ENCODE measurements at regions not wholly inside any gene's neighbourhood (a gene's known extent, or its start where the extent isn't known, plus 50 kb on each side); places are given as distances from the start of the nearest gene placed in this dataset.

DNA sequence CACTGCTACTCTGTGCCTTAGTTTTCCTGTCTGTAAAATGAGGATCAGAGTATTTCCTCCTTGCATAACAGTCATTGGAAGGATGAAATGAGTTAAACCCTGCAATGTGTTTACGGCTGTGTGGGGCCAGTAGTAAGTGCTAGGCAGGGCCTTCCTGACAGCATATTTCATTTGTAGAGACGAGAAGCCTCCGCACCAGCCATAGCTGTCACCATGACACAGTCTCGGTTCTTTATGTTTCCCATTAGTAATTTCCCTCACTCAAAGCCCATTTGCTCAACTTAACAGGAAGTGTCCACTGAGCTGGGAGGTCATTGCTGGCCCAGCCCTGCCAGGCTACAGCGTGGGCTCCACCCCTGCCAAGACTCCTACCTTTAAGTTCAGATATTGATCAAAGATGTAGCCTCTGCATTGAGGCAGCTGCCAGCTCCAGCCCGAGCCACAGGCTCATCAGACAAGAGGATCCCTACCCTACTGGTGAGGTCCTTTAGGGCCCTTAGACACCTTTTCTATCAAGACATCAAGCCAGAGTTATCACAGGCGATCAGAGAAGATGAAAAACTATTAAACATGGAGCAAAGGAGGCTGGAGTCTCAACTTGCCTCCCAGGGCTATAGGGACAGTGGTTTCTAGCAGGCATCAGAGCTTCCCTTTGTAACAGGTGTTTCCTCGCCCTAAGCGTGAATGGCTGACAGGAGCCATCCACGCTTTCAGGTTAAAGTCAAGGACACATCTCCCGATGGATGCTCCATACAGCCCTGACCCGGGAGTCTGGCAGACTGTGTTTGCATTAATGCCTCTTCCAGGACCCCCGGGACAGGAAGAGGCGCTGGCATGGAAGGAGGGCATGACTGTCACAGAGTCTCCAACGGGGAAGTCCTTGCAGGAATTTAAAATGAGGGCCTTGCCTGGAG, 251.7 kb downstream of the NDUFA10 start:
- Histone ChIP-seq H3K4me3 (ENCODE audit: control insufficient read depth in 1 of 7, extremely low read depth in 1 of 7, insufficient read depth in 4 of 7, low read depth in 2 of 7, low read length in 6 of 7) (no peak overlapping the region), H3K36me3 (ENCODE audit: control insufficient read depth in 4 of 4, insufficient read depth in 4 of 4, low read length in 3 of 4) (no peaks in the 10 kb centered on the region), H3K27me3 (replicated peaks in 2 of 5; ENCODE audit: control insufficient read depth in 4 of 5, insufficient read depth in 5 of 5, low read length in 4 of 5) (peaks cover 0 to 9% (median 4%) of the 10 kb centered on the region in 5 experiments), H3K27ac (ENCODE audit: insufficient read depth in 1 of 2, low read depth in 1 of 2, low read length in 2 of 2, poor library complexity in 1 of 2, severe bottlenecking in 2 of 2) (no peak overlapping the region), H3K9me3 (ENCODE audit: control extremely low read depth in 1 of 5, control insufficient read depth in 4 of 5, insufficient read depth in 2 of 5, low read depth in 1 of 5, low read length in 4 of 5) (peaks cover 0 to 9% (median 4%) of the 10 kb centered on the region in 5 experiments), H3K4me1 (ENCODE audit: control extremely low read depth in 1 of 4, control insufficient read depth in 4 of 4, insufficient read depth in 4 of 4, low read length in 3 of 4) (peaks cover 2 to 20% (median 10%) of the 10 kb centered on the region in 4 experiments)
- ChIA-PET POLR2A (no interaction called here), CTCF (interaction anchor here (1.0 kb wide), 1 partner anchor 10 kb away, joined by 3 read pairs; no protein-coding TSS in a partner anchor)
- 85% methylated on average over 14 of the region's 15 CpGs for WGBS (ENCODE audit: insufficient coverage)
- no peak for DNase-seq

DNA sequence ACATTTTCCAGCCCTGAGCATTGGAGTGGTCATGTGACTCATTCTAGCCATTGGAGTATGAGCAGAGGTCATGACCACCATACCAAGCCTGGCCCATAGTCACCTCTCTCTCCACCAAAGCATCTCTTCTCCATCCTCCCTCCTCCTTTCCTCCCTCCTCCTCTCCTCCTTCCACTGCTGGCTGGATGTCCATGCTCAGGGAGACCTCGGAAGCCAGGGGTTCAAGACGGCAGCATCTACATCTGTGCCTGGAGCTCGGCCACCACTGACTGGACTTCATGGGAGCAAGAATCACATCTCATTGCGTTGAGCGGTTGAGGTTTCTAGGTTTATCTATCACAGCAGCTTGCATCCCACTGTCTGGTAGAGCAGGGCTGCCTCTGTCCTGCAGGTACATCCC, 252.4 kb downstream of the NDUFA10 start:
- POLR2A ChIA-PET = no interaction called here
- peaks cover 2 to 23% (median 10%) of the 10 kb centered on the region in 4 experiments for H3K4me1 ChIP-seq (ENCODE audit: control extremely low read depth in 1 of 4, control insufficient read depth in 4 of 4, insufficient read depth in 4 of 4, low read length in 3 of 4)
- no peak for DNase-seq
- WGBS (ENCODE audit: insufficient coverage) = 88% methylated on average over 5 of the region's 5 CpGs
- no peaks in the 10 kb centered on the region for H3K36me3 ChIP-seq (ENCODE audit: control insufficient read depth in 4 of 4, insufficient read depth in 4 of 4, low read length in 3 of 4)
- H3K9me3 ChIP-seq (ENCODE audit: control extremely low read depth in 1 of 5, control insufficient read depth in 4 of 5, insufficient read depth in 2 of 5, low read depth in 1 of 5, low read length in 4 of 5) = peaks cover 0 to 9% (median 4%) of the 10 kb centered on the region in 5 experiments
- H3K4me3 ChIP-seq (ENCODE audit: control insufficient read depth in 1 of 7, extremely low read depth in 1 of 7, insufficient read depth in 4 of 7, low read depth in 2 of 7, low read length in 6 of 7) = no peak overlapping the region
- peaks cover 0 to 9% (median 4%) of the 10 kb centered on the region in 5 experiments for H3K27me3 ChIP-seq (replicated peaks in 2 of 5; ENCODE audit: control insufficient read depth in 4 of 5, insufficient read depth in 5 of 5, low read length in 4 of 5)
- CTCF ChIA-PET = no interaction called here
- H3K27ac ChIP-seq (ENCODE audit: insufficient read depth in 1 of 2, low read depth in 1 of 2, low read length in 2 of 2, poor library complexity in 1 of 2, severe bottlenecking in 2 of 2) = no peak overlapping the region

DNA sequence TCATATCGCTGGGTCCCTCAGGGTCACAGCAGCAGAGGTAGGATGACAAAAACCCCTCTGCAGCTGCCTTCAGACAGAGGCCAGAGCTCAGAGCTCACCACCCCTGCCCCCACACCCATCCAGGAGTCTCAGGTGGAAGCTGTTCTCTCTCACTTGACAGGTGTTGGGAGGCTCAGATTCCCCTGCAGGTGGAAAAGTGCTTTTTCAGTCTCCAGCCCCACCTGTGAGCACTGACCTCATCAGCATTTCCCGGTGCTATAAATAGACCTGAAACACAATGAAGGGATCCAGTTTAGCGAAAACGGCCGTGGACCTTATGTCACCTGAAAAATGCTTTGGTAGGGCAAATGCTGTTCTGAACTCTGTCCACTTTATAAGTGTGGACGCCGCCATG, 254.9 kb downstream of the NDUFA10 start:
- no peak for DNase-seq
- peaks cover 2 to 23% (median 10%) of the 10 kb centered on the region in 4 experiments for H3K4me1 ChIP-seq (ENCODE audit: control extremely low read depth in 1 of 4, control insufficient read depth in 4 of 4, insufficient read depth in 4 of 4, low read length in 3 of 4)
- no peak overlapping the region for H3K27ac ChIP-seq (ENCODE audit: insufficient read depth in 1 of 2, low read depth in 1 of 2, low read length in 2 of 2, poor library complexity in 1 of 2, severe bottlenecking in 2 of 2)
- peaks cover 0 to 6% (median 0%) of the 10 kb centered on the region in 5 experiments for H3K27me3 ChIP-seq (replicated peaks in 2 of 5; ENCODE audit: control insufficient read depth in 4 of 5, insufficient read depth in 5 of 5, low read length in 4 of 5)
- H3K4me3 ChIP-seq (ENCODE audit: control insufficient read depth in 1 of 7, extremely low read depth in 1 of 7, insufficient read depth in 4 of 7, low read depth in 2 of 7, low read length in 6 of 7) = no peak overlapping the region
- POLR2A ChIA-PET = no interaction called here
- H3K36me3 ChIP-seq (ENCODE audit: control insufficient read depth in 4 of 4, insufficient read depth in 4 of 4, low read length in 3 of 4) = no peaks in the 10 kb centered on the region
- peaks cover 0 to 9% (median 4%) of the 10 kb centered on the region in 5 experiments for H3K9me3 ChIP-seq (ENCODE audit: control extremely low read depth in 1 of 5, control insufficient read depth in 4 of 5, insufficient read depth in 2 of 5, low read depth in 1 of 5, low read length in 4 of 5)
- 98% methylated on average over 6 of the region's 7 CpGs for WGBS (ENCODE audit: insufficient coverage)
- CTCF ChIA-PET = no interaction called here

DNA sequence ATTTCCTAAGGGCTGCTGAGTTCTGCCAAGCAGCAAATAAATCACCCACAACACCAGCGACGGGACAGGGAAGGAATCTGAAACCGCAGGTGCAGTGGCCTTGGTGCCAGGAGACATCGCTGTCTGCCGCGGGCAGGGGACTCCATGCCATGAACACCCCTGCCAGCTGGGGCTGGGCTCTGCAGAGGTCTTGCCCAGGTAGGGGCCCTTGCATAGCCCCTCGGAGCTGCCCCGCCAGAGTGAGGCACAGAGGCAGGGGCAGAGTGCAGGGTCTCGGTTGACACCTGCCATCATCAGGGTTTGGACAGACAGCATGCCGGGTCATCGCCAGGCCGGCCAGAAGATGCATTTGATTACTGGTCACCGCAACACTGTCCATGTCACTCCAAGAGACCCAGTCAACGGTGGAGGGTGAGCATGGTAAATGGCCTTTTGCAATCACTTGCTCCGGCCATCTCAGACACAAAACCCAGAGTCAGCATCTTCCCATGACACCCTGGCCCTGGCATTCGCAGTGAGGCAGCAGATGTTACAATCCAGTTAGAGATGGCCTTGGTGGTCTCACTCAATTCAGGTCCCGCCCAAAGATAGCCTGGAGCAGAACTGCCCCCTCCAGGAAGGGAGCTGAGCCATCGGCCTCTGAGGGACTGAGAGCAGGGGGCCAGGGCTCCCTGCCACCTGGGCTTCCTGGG, 255.4 kb downstream of the NDUFA10 start:
- CTCF ChIA-PET = no interaction called here

DNA sequence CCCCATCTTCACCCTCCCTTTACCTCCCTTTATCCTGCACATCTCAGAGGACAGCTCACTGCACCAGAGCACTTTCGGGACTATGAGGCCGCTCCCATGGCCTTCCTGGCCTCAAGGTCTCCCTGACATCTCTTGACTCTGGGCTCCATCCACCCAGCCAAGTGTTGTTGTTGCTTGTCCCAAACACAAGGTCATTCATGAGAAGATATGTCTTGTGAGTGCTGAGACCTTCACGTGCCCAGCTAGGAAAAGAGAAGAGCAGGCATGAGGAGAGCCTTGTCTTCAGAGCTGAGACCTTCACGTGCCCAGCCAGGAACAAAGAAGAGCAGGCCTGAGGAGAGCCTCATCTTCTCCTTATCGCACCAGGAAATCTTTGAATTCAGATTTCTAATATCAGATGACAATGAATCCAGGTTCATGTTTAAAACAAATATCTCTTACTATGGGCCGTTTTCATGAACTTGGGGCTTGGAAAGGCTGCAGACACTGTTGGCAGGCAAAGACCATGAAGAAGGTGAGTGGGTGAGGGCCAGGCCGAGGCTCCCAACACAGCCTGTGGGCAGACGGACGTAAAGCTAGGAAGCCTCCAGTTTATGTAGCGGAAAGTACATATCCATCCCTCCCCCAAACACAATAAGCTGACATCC, 256.1 kb downstream of the NDUFA10 start:
- no peaks in the 10 kb centered on the region for H3K36me3 ChIP-seq (ENCODE audit: control insufficient read depth in 4 of 4, insufficient read depth in 4 of 4, low read length in 3 of 4)
- POLR2A ChIA-PET = no interaction called here
- H3K27me3 ChIP-seq (replicated peaks in 2 of 5; ENCODE audit: control insufficient read depth in 4 of 5, insufficient read depth in 5 of 5, low read length in 4 of 5) = peaks cover 0 to under 1% (median 0%) of the 10 kb centered on the region in 5 experiments
- peaks cover 0 to 9% (median 4%) of the 10 kb centered on the region in 5 experiments for H3K9me3 ChIP-seq (ENCODE audit: control extremely low read depth in 1 of 5, control insufficient read depth in 4 of 5, insufficient read depth in 2 of 5, low read depth in 1 of 5, low read length in 4 of 5)
- CTCF ChIA-PET = no interaction called here
- no peak for DNase-seq
- H3K4me3 ChIP-seq (ENCODE audit: control insufficient read depth in 1 of 7, extremely low read depth in 1 of 7, insufficient read depth in 4 of 7, low read depth in 2 of 7, low read length in 6 of 7) = peak overlapping the region in 1 of 7 experiments; percentile 13
- H3K4me1 ChIP-seq (ENCODE audit: control extremely low read depth in 1 of 4, control insufficient read depth in 4 of 4, insufficient read depth in 4 of 4, low read length in 3 of 4) = peaks cover 2 to 23% (median 10%) of the 10 kb centered on the region in 4 experiments
- 32% methylated on average over 5 of the region's 10 CpGs for WGBS (ENCODE audit: insufficient coverage)
- no peak overlapping the region for H3K27ac ChIP-seq (ENCODE audit: insufficient read depth in 1 of 2, low read depth in 1 of 2, low read length in 2 of 2, poor library complexity in 1 of 2, severe bottlenecking in 2 of 2)

More for the DNA sequence above, 255.4 kb downstream of the NDUFA10 start:
- POLR2A ChIA-PET = no interaction called here
- H3K36me3 ChIP-seq (ENCODE audit: control insufficient read depth in 4 of 4, insufficient read depth in 4 of 4, low read length in 3 of 4) = no peaks in the 10 kb centered on the region
- H3K9me3 ChIP-seq (ENCODE audit: control extremely low read depth in 1 of 5, control insufficient read depth in 4 of 5, insufficient read depth in 2 of 5, low read depth in 1 of 5, low read length in 4 of 5) = peaks cover 0 to 9% (median 4%) of the 10 kb centered on the region in 5 experiments
- DNase-seq = peak; percentile 36 to 85 (median 77)
- WGBS (ENCODE audit: insufficient coverage) = 50% methylated on average over 17 of the region's 18 CpGs
- peak overlapping the region in 1 of 7 experiments; percentile 13 for H3K4me3 ChIP-seq (ENCODE audit: control insufficient read depth in 1 of 7, extremely low read depth in 1 of 7, insufficient read depth in 4 of 7, low read depth in 2 of 7, low read length in 6 of 7)
- no peak overlapping the region for H3K27ac ChIP-seq (ENCODE audit: insufficient read depth in 1 of 2, low read depth in 1 of 2, low read length in 2 of 2, poor library complexity in 1 of 2, severe bottlenecking in 2 of 2)
- H3K27me3 ChIP-seq (replicated peaks in 2 of 5; ENCODE audit: control insufficient read depth in 4 of 5, insufficient read depth in 5 of 5, low read length in 4 of 5) = peaks cover 0 to 2% (median 0%) of the 10 kb centered on the region in 5 experiments
- peaks cover 2 to 23% (median 10%) of the 10 kb centered on the region in 4 experiments for H3K4me1 ChIP-seq (ENCODE audit: control extremely low read depth in 1 of 4, control insufficient read depth in 4 of 4, insufficient read depth in 4 of 4, low read length in 3 of 4)

DNA sequence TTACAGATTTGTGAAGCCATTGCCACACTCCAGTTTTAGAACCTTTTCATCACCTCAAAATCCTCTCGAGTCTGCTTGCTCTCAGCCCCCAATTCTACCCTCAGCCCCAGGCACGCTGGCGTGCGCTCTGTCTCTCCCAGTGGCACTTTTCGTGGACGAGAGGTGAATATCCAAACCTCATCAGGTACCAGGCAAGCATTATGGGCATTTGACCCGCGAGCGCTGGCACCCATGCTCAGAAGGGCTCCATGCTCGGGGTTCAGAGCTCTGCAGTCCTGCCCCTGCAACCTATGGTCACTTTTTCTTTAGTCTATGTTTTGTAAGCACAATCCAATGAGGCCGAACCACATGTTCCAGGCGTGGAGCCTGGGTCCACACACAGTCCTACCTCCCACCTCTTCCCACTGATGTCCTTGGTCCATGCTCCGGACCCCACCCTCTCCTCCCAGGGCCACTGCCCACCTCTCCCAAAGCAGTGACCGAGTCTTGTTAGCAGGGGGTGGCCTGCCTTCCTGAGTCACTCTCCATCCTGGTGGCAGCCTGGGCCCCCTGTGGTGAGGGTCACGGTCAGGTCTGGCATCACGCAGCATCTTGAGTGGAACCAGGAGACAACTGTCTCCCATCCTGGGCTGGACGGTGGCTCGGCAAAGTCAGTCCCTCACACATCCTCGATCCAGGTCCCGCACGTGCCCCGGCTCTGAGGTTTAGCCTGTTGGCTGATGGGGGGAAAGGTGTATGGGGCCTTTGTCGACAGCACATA, 256.9 kb downstream of the NDUFA10 start:
- peaks cover 0 to 9% (median 4%) of the 10 kb centered on the region in 5 experiments for H3K9me3 ChIP-seq (ENCODE audit: control extremely low read depth in 1 of 5, control insufficient read depth in 4 of 5, insufficient read depth in 2 of 5, low read depth in 1 of 5, low read length in 4 of 5)
- no peak overlapping the region for H3K27ac ChIP-seq (ENCODE audit: insufficient read depth in 1 of 2, low read depth in 1 of 2, low read length in 2 of 2, poor library complexity in 1 of 2, severe bottlenecking in 2 of 2)
- POLR2A ChIA-PET = no interaction called here
- no peaks in the 10 kb centered on the region for H3K36me3 ChIP-seq (ENCODE audit: control insufficient read depth in 4 of 4, insufficient read depth in 4 of 4, low read length in 3 of 4)
- CTCF ChIA-PET = no interaction called here
- DNase-seq = no peak
- H3K4me1 ChIP-seq (ENCODE audit: control extremely low read depth in 1 of 4, control insufficient read depth in 4 of 4, insufficient read depth in 4 of 4, low read length in 3 of 4) = peaks cover 2 to 19% (median 10%) of the 10 kb centered on the region in 4 experiments
- 90% methylated on average over 21 of the region's 23 CpGs for WGBS (ENCODE audit: insufficient coverage)
- H3K4me3 ChIP-seq (ENCODE audit: control insufficient read depth in 1 of 7, extremely low read depth in 1 of 7, insufficient read depth in 4 of 7, low read depth in 2 of 7, low read length in 6 of 7) = no peak overlapping the region
- no peaks in the 10 kb centered on the region for H3K27me3 ChIP-seq (replicated peaks in 2 of 5; ENCODE audit: control insufficient read depth in 4 of 5, insufficient read depth in 5 of 5, low read length in 4 of 5)
